H7 (cell line): ENCODE measurements at regions not wholly inside any gene's neighbourhood (a gene's known extent, or its start where the extent isn't known, plus 50 kb on each side); places are given as distances from the start of the nearest gene placed in this dataset.

ENCODE experiments used
- DNase-seq: peaks from one replicate; pipeline ENCODE4 v3.0.0; 2012
- H3K27me3 ChIP-seq: 2 replicates; pipeline ENCODE4 v1.6.0; 2011; ENCODE audit warnings: mild to moderate bottlenecking, low read length; ENCODE audit not compliant: control insufficient read depth, insufficient read depth
- H3K36me3 ChIP-seq: replicated peaks from 2 replicates; pipeline ENCODE4 v1.5.1; 2011; ENCODE audit warnings: low read length; ENCODE audit not compliant: control insufficient read depth, insufficient read depth
- H3K4me3 ChIP-seq: 2 replicates; pipeline ENCODE4 v1.5.1; 2011; ENCODE audit warnings: low read depth, mild to moderate bottlenecking, control low read depth, low read length, moderate library complexity; ENCODE audit not compliant: insufficient read depth

DNA sequence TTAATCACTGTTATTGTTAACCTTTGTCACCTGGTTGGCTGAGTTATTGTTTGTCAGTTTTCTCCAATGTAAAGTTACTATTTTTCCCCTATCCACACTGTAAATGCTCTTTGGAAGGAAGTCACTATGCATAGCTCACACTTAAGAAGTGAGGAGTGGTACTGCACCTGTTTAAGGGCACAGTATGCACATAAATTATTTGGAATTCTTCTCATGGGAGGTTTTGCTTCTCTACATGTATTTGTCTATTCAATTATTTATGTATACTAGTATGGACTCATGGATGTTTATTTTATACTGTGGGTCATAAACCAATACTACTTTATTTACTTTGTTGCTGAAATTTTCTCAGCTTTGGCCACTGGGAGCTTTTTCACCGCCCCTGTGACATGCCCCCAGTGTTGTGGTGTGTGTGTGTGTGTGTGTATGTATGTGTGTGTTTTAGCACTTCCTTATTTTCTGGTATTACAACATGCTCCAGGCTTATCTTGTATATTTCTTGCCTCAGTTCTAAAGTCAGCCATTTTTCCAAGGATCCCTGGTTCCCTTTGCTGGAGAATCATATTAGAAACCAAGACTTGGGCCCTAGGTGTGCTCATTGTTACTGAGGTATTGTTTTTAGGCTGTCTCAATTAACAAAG lies 290.5 kb downstream of the KBTBD8 start:
- Histone ChIP-seq H3K27me3 (no peaks in the 10 kb centered on the region), H3K4me3 (no peak overlapping the region), H3K36me3 (no peaks in the 10 kb centered on the region)
- no peak for DNase-seq

DNA sequence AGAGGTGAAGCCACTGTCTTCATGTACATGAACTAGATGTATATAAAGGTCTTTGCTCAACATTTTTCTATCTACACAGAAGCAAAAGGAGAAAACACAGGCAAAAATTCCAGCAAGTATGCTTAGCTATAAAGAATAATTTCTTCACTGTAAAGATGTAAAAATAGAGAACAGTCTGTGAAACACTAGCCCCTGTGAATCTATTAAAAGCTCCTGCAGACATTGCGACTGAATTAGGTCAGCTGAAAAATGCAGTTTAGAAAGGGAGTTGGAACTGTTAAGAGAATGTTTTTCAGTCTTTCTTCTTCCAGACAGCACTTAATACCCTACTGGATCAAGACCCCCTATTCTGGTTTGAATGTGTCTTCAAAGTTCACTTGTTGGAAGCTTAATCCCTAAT lies 291.5 kb downstream of the KBTBD8 start:
- no peaks in the 10 kb centered on the region for H3K27me3 ChIP-seq
- no peak for DNase-seq
- no peak overlapping the region for H3K4me3 ChIP-seq
- H3K36me3 ChIP-seq, result no peaks in the 10 kb centered on the region

- Histone ChIP-seq H3K36me3 (no peaks in the 10 kb centered on the region), H3K4me3 (no peak overlapping the region), H3K27me3 (no peaks in the 10 kb centered on the region)
- DNase-seq, result no peak
These were observed 292.3 kb downstream of the KBTBD8 start for GRCh38 chr3:67290438-67290837.

DNA sequence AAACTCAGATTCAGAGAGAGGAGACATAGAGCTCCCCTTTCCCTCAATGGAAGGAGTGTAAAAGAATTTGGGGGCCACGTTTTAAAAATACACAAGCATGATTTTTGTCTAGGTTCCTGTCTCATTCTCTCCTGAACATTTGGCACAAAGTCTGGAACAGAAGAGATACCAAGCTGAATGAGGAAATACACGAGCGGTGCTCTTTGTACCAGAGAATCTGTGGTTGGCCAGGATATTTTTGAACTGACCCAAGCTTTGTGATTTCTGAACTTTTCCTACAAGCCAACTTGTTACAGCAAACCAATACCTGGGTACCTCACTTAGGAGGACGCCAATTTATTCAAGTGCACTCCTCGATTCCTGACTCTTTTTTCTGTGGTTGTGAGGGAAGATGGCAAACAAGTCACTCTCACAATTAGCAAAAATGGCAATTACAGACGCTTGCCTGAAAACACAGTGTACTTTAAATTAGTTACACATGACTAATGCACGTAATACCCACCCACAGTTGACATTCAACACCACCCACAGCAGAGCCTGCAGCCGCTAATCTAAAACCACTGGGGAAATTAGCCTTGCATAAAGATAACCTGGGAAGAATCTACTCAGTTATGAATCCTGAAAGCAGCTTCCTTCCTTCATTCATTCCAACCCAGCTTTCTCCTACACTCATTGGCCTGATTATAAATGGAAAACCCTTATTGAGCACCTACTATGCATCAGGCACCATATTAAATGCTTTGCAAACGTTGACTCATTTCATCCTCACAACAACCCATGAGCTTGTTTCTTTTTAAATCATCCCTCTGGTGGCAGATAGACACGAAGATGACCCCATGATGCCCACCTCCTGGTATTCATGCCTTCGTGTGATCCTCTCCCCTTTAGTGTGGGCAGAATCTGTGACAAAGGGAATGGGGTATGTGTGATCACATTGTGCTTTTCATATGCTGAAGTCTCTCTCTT lies 293.5 kb downstream of the KBTBD8 start:
- DNase-seq, result no peak
- Histone ChIP-seq H3K27me3 (no peaks in the 10 kb centered on the region), H3K4me3 (no peak overlapping the region), H3K36me3 (no peaks in the 10 kb centered on the region)

GRCh38 chr3:67292356-67293121 lies 294.4 kb downstream of the KBTBD8 start:
- H3K4me3 ChIP-seq, result no peak overlapping the region
- DNase-seq, result no peak

DNA sequence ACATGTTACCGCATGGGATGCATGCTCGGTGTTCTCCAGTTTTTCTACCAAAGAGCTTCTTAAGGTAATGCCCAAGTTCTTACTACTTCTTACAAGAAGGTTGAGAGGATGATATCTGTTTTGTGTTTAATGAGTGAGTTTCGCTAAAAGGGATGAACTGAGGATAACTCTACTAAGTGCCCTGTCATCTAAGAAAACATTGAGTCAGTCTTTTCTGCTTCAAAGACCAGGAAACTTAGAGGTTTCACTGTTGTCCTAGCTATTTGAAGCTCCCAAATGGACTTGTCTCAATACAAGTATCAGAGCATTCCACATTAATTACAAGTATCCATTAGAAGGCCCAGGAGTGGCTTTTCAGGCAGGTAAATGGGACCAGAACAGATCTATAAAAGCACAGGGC lies 296.2 kb downstream of the KBTBD8 start:
- H3K36me3 ChIP-seq, result no peaks in the 10 kb centered on the region
- H3K27me3 ChIP-seq, result no peaks in the 10 kb centered on the region
- no peak for DNase-seq
- H3K4me3 ChIP-seq, result no peak overlapping the region

More at GRCh38 chr3:67292356-67293121, 294.4 kb downstream of the KBTBD8 start:
- Histone ChIP-seq H3K27me3 (no peaks in the 10 kb centered on the region), H3K36me3 (no peaks in the 10 kb centered on the region)

DNA sequence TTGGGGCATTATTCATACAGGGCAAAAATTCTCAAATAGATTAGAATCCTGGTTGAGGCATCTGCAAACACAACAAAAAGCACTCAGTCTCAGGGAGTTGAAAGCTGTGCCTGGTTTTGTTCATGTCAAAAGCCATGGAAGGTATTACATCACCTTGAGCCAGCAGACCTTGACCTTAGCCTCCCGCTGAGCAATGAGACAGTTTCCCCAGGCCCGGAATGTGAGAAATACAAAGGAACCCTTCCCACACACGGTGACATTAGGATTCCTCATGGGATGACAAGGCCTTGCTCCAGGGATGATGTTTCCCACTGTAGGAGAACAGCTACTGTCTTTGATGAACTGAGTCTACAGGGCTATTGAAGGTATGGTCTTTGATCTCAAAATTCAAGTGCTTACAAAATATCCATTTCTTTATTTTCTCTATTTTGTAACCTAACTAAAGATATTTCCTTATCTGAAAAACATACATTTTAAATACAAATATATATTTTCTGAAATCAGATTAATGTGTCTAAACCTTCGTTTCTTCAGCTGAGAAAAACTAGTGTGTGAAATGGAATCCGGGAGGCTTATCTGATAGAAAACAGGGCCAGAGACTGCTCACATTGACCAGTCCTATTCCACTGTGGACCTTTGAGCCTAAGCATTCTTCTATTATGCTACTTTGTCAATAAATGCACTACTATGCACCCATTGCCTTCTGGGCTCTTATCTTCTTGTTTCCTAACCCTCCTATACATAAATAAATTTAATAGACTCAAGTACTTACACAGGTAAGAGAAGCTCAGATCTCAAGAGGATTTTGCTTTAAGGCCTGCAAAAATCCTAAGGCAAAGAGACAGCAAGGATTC lies 298.2 kb downstream of the KBTBD8 start:
- H3K4me3 ChIP-seq, result no peak overlapping the region
- H3K36me3 ChIP-seq, result no peaks in the 10 kb centered on the region
- peak; percentile 52 for DNase-seq
- H3K27me3 ChIP-seq, result no peaks in the 10 kb centered on the region

DNA sequence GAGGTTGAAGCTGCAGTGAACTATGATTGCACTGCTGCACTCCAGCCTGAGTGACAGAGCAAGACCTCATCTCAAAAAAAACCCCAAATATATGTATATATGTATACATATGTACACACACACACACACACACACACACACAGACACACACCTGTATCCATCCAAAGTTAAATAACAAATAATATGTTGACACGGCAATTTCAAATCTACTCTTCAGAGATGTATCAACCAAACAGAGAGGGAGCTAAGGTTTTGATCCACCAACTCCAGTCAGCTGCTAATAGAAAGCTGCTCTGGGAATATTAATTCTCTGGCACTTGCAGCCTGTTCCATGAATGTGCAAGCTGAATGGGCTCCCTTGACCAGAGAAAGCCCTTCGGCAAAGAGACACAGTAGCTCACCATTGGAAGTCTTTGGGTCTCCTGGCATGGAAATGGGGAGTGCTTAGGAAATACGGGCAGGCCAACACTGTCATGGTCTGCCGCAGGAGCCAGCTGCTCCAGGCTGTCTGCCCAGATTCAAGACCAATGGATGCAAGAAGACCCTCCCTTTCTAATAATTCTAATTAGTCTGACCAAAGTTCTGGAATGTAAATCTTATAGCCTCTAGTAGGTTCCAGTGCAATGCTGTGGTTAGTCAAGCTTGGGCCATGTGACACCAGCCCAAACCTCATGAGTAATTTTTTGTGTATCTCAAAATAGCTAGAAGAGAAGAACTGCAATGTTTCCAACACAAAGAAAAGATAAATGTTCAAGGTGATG lies 299.8 kb downstream of the KBTBD8 start:
- DNase-seq, result no peak

DNA sequence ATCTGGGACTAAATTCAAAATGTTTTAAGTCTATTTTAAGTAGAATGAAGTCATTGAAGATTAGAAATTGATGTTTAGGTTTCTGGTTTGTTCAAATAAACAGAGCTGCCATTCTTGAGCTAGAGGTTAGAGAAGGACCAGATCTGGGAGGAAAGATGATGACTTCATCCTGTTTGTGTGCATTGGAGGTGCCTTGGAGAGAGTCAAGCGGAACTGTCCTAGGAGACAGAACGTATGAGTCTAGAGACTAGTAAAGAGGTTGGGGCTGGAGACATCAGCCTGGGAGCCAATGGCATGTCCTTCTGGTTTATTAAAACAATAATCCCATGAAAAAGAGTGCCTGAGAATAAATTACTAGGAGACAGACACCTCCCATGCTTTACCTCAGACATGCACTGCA lies 303.4 kb downstream of the KBTBD8 start:
- Histone ChIP-seq H3K4me3 (no peak overlapping the region), H3K27me3 (no peaks in the 10 kb centered on the region), H3K36me3 (no peaks in the 10 kb centered on the region)
- no peak for DNase-seq

More for the DNA sequence above, 299.8 kb downstream of the KBTBD8 start:
- no peaks in the 10 kb centered on the region for H3K27me3 ChIP-seq
- H3K4me3 ChIP-seq, result no peak overlapping the region
- H3K36me3 ChIP-seq, result no peaks in the 10 kb centered on the region

DNA sequence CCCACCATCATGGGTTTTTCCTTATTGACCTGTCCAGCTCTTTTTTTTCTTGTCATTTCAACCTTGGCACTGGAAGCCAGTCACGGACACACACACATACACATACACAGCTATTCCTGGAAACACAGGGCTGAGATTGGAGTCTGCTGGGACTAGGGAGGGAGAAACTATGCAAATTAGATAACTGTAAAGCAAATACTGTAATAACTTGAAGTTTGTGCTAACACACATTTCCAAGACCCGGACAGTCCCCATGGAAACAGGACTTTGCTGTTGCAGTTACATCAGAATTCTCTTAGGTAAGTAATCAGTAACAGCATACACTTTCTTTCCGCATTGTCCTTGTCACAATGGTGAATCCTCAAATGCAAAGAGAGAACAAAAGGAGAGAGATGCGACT lies 304.4 kb downstream of the KBTBD8 start:
- no peak for DNase-seq
- Histone ChIP-seq H3K36me3 (no peaks in the 10 kb centered on the region), H3K27me3 (no peaks in the 10 kb centered on the region), H3K4me3 (no peak overlapping the region)

DNA sequence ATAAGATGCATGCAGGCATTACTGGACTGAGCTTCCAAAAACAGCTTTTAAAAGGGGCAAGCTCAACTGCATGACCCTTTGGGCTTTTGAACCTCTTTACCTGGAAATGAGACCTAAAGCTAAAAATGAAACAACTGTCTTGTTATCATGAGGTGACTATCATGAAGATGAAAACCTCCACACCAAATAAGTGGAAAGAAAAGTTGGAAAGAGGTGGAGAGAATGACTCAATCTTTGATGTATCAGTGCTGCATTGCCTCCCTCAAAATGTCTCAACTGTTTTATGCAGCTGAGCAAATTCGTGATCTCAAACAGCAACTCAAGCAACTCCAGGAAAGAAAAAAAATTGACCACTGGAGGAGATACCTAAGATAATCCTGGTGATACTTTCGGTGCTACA lies 307.1 kb downstream of the KBTBD8 start:
- Histone ChIP-seq H3K4me3 (no peak overlapping the region), H3K36me3 (no peaks in the 10 kb centered on the region), H3K27me3 (no peaks in the 10 kb centered on the region)
- DNase-seq, result no peak

GRCh38 chr3:67305922-67306321 lies 307.8 kb downstream of the KBTBD8 start:
- Histone ChIP-seq H3K36me3 (no peaks in the 10 kb centered on the region), H3K4me3 (no peak overlapping the region), H3K27me3 (no peaks in the 10 kb centered on the region)
- DNase-seq, result no peak

GRCh38 chr3:67311440-67311839 lies 313.3 kb downstream of the KBTBD8 start:
- no peak overlapping the region for H3K4me3 ChIP-seq
- DNase-seq, result no peak
- H3K36me3 ChIP-seq, result no peaks in the 10 kb centered on the region
- no peaks in the 10 kb centered on the region for H3K27me3 ChIP-seq
